ENCODE measurements at regions not wholly inside any gene's neighbourhood (a gene's known extent, or its start where the extent isn't known, plus 50 kb on each side); places are given as distances from the start of the nearest gene placed in this dataset.
"Not testable (repeated sequence)": the region's sequence is repeated elsewhere in the genome, so short reads cannot be mapped to it uniquely, and the experiment has no call there.

- no peak for DNase-seq (ENCODE audit: low read depth in 2 of 2)
These were observed 102.2 kb downstream of the TMX1 start for GRCh38 chr14:51342226-51342625.

DNA sequence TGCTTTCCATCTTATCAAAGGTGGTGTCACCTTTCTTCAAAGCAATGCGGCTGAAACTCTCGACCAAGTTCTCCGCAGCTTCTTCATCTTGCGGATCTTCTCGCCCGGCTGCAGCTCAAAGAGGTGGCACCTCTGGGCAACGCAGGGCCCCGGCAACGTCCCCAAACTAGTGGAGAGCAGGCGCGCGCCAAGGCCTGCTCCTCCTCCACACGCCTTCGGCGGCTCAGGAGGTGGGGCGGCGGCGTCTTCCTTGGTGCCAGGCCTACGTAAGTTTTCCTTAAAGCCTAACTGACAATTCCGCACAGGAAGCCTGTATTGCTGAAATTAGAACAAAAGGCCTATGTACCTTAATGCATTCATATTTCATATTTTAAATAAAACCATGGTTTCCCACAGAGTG lies 112.0 kb downstream of the TMX1 start:
- no peak for DNase-seq (ENCODE audit: low read depth in 2 of 2)

DNA sequence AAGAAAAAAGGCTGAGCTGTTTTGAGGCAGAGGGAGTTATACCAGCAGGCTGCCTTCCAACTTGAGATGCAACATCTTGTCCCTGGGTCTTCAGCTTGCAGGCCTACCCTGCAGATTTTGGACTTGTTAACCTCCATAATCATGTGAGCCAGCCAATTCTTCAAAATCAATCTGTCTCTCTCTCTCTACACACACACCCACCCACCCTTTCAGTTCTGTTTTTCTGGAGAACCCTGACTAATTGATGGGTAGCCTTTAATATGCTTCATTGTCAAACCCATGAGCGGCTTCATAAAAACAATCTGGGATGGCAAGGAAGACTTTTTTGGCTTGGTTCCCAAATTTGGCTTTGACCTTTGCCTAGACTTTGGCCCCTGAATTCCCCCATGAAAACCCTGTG lies 113.9 kb downstream of the TMX1 start:
- DNase-seq (ENCODE audit: low read depth in 2 of 2): no peak

DNA sequence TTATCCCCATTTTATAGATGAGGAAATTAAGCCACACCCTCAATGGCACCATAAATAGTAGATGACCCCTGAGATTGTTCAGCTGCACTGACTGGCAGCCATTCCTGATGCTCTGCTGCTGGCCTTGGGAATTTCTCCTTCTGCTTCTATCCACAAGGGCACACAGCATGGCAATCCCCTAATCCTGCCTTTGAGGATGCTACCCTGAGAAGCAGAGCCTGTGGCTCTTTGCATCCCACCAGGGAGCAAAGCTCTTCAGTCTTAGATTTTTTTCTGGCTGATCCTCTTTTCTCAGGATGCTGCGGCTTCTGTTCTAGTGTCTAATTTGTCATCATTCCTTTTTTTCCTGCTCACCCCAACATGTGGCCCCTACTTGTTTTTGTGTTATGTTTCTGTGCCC lies 114.8 kb downstream of the TMX1 start:
- DNase-seq (ENCODE audit: low read depth in 2 of 2): no peak

- DNase-seq (ENCODE audit: low read depth in 2 of 2): no peak
These were observed 116.3 kb downstream of the TMX1 start for GRCh38 chr14:51356381-51356780.

DNA sequence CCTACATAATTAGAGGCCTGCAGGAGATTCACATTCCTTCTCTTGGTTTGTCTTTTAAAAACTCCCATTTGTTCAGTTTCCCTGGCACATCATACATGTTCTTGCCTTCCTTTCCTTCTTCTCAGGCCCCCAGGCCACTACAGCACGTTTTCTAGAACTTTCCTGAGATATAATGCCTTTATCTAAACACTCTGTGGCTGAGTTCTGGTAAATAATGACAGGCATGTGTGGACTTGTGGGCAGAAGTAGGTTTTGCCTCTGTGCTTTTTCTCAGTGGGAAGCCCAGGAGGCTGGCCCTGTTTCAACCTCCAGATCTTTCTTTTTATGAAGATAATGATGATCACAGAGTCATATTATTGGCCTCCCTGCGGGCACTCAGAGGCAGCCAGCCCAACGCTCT lies 117.2 kb downstream of the TMX1 start:
- DNase-seq (ENCODE audit: low read depth in 2 of 2): no peak

GRCh38 chr14:51360592-51360991 lies 120.5 kb downstream of the TMX1 start:
- no peak for DNase-seq (ENCODE audit: low read depth in 2 of 2)

DNA sequence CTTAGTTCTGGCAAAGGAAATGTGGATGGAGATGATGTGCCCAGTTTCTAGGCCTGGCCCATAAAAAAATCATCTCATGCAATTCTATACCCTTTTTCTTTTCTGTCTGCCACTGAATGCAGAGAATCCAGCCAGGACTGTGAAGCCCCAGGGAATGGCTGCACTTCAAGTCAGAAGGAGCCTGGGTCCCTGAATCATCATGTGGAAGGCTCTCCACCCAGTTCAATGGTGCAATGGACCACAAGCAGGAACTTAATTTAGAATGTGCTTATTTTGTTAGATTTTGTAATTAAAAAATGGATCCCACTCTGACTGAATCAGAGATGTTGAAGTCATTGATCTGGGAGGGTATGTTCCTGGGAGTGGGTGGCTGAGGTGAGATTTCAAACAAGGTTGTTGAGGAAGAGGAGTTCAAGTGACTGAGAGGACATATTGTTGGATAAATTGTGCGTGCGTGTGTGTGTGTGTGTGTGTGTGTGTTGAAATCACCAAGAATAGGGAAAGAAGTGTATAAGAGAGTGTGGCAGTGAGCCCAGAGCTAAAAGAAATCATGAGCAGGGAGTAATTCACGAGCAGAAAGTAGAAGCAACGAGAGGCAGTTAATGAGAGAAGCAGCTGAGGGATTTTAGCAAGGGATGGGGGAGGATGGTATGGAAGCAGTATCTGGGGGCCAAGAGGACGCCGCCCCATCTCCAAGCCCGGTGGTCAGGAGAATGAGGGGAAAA lies 125.4 kb downstream of the TMX1 start:
- DNase-seq (ENCODE audit: low read depth in 2 of 2): no peak

- DNase-seq (ENCODE audit: low read depth in 2 of 2): not testable (repeated sequence)
These were observed 126.4 kb downstream of the TMX1 start for GRCh38 chr14:51366460-51366859.

DNA sequence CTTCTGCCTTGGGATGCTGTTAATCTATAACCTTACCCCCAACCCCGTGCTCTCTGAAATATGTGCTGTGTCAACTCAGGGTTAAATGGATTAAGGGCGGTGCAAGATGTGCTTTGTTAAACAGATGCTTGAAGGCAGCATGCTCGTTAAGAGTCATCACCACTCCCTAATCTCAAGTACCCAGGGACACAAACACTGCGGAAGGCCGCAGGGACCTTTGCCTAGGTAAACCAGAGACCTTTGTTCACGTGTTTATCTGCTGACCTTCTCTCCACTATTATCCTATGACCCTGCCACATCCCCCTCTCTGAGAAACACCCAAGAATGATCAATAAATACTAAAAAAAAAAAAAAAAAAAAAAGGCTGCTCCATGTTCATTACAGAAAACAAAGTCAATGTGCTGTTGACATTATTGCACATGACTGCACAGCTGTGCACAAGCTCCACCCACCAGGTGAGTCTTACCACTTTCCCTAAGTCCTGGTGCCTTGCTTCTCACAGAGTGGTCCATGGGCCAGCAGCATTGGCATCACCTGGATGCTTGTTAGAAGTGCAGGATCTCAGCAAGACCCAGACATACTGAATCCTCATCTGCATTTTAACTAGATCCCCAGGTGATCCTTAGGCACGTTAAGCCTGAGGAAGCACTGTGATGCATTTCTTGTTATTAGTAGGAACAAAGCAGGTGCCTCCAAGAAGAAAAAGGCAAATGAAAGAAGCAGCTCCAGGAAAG lies 127.0 kb downstream of the TMX1 start:
- not testable (repeated sequence) for DNase-seq (ENCODE audit: low read depth in 2 of 2)

DNA sequence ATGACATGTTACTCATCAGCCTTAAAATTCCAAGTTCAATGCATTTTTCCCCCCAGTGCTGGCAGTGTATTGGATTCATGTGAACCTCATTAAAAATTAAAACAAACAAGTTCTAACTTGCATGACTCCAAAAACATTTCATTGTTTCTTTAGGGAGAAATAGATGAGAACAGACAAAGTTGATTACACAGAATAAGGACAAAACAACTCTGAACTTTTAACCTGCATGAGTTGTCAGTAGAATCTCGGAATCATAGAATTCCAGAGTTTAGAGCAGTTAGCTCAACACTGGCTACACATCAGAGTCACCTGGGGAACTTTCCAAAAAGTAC lies 127.5 kb downstream of the TMX1 start:
- no peak for DNase-seq (ENCODE audit: low read depth in 2 of 2)

GRCh38 chr14:51368721-51369163 lies 128.7 kb downstream of the TMX1 start:
- DNase-seq (ENCODE audit: low read depth in 2 of 2): no peak

GRCh38 chr14:51369814-51370213 lies 129.8 kb downstream of the TMX1 start:
- DNase-seq (ENCODE audit: low read depth in 2 of 2): peak in 1 of 2 donors; percentile 3

DNA sequence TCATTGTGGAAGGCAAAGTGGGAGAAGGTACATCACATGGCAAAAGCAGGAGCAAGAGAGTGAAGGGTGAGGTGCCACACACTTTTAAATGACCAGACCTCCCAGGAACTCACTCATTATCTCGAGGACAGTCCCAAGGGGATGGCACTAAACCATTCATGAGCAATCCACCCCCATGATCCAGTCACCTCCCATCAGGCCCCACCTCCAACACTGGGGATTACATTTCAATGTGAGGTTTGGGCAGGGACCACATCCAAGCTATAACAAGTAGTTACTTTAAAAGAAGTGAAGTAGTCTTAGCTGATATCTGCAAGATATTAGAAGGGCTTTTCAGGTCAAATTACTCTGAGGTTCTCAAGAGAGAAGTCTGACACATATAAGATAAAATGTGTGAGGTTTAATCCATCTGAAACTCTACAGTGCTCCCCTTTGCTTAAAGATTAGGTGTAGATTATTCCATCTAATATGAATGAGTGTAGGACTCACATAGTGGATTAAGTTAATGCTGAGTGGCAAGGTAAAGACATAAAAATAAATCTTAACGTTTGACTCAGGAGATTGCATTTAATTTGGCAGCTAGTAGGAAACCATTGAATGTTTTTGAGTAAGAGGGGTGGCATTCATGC lies 130.8 kb downstream of the TMX1 start:
- DNase-seq (ENCODE audit: low read depth in 2 of 2): no peak

DNA sequence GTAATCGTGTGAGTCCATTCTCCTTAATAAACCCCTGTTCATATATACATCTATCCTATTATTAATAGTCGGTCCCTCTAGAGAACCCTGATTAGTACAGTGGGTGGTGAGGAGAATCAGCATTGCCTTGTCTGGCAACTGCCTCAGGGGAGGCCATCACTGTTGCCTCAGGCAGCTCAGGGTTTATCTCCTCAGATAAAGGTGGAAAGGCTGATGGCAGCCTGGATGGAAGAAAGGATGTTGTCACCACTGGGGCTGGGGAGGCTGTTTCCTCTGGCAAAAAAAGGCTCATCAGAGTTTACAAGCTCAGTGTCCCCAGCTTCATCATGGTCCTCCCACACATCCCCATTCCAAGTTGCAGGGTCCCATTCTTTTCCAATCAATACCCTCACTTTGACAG lies 137.1 kb downstream of the TMX1 start:
- DNase-seq (ENCODE audit: low read depth in 2 of 2): not testable (repeated sequence)

GRCh38 chr14:51382506-51382905 lies 142.5 kb downstream of the TMX1 start:
- DNase-seq (ENCODE audit: low read depth in 2 of 2): no peak

DNA sequence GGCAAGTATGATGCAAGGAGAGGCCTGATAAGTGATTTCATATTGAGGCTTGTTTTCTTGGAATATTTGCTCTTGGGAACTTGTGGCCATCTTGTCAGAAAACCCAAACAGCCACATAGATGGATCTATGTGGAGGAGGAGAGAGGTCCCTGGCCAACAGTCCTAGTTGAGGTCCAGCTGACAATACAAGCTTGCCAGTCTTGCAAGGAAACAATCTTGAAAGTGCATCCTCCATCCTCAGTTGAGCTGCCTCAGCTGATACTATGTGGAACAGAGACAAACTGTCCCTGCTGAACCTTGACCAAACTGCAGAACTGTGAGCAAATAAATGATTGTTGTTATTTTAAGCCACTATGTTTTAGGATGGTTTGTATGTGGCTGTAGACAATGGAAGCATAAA lies 146.4 kb downstream of the TMX1 start:
- DNase-seq (ENCODE audit: low read depth in 2 of 2): no peak

DNA sequence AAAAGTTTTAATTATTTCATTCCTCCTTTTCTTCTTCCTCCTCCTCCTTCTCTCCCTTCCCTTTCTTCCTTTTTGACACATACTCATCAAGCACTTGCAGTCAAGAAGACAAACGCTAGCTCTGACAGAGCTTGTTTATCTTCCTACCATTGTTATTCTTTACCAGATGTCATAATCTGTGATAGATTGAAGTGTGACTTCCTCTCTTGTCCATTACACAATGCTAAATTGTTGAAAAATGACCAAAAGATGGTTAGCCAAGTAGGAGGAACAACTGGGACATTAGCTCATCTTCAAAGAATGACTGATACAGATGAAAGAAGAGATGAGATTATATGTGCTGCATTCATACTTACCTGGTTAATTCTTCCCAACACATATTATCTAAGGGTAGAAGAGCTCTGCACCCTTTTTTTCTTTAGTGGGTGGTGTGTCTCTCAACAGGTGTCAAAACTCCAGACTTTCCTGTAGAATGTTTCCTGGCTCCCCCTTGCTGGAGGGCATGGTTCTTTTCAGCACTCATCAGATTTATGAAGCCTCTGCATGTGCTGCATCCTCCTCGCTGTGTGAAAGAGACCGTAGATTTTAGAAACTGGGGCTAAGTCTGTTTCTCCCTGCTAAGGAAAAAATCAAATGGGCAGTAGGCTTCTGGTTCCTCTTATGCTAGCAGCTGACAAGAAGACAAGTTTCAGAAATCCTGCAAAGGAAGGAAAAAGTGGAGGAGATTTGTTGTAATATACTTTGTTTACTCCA lies 147.1 kb downstream of the TMX1 start:
- DNase-seq (ENCODE audit: low read depth in 2 of 2): no peak

DNA sequence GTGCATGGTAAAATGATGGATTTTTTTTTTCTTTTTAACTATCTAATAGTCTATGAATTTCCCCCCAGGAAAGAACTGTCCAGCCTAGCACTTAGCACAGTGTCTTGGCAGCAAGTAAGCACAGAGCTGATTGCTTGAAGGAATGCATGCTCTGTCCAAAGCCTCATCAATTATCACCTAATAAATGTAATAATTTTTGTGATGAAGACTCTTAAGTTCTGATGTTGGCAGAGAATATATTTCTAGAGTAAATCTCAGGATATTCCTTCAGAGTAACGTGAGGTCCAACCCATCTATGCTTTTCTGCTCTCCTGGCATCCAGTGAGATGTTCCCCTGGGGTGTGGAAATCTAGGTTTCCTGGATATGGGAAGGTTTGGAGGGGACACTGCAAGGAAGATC lies 152.4 kb downstream of the TMX1 start:
- DNase-seq (ENCODE audit: low read depth in 2 of 2): no peak

- no peak for DNase-seq (ENCODE audit: low read depth in 2 of 2)
These were observed 154.3 kb downstream of the TMX1 start for GRCh38 chr14:51394384-51394783.

- no peak for DNase-seq (ENCODE audit: low read depth in 2 of 2)
These were observed 154.8 kb downstream of the TMX1 start for GRCh38 chr14:51394804-51395203.

DNA sequence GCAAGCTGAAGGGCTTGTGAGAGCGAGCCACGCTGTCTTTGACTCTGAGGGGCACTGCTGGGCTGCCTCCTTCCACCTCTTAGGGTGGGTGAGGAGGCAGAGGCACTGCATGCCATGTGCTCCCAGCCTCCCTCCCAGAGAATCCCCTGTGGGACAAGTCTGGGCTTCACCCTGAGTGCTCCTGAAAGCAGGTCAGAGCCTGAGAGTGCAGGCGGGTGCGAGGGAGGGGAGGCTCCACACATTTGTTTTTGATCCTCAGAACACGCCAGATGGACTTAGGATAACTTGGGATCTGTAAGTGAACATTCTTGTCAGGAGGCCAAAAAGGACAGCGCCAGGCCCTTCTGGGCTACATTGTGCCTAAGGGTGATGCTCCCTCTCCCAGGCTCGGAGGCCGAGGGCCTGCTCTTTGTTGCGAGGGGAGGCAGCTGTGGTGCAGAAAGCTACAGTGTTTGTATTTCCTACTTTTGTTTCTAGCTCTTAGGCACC lies 155.4 kb downstream of the TMX1 start:
- no peak for DNase-seq (ENCODE audit: low read depth in 2 of 2)

Data from stimulated activated CD8-positive, alpha-beta memory T cell treated with anti-CD3 and anti-CD28 coated beads, Interleukin-2, amount 100 ng/mL, for 48 hours (primary cell).